Progenitor cell of endocrine pancreas (in vitro differentiated cells): ENCODE measurements at regions not wholly inside any gene's neighbourhood (a gene's known extent, or its start where the extent isn't known, plus 50 kb on each side); places are given as distances from the start of the nearest gene placed in this dataset.
"Not testable (repeated sequence)": the region's sequence is repeated elsewhere in the genome, so short reads cannot be mapped to it uniquely, and the experiment has no call there.

ENCODE experiments used
- DNase-seq: peaks from one replicate; pipeline ENCODE4 v3.0.0; 2021; ENCODE audit warnings: low spot score; ENCODE audit not compliant: unreplicated experiment
- H3K27ac Mint-ChIP-seq: 2 replicates; pipeline ENCODE4 v1.8.0; 2021; ENCODE audit warnings: mild to moderate bottlenecking, moderate library complexity, mixed read lengths
- H3K27me3 Mint-ChIP-seq: 2 replicates; pipeline ENCODE4 v1.8.0; 2021; ENCODE audit warnings: mixed read lengths
- H3K36me3 Mint-ChIP-seq: 2 replicates; pipeline ENCODE4 v1.8.0; 2022; ENCODE audit warnings: mixed read lengths; ENCODE audit not compliant: insufficient read depth
- H3K4me1 Mint-ChIP-seq: 2 replicates; pipeline ENCODE4 v1.8.0; 2021; ENCODE audit warnings: low read depth, mixed read lengths
- H3K4me3 Mint-ChIP-seq: 2 replicates; pipeline ENCODE4 v1.8.0; 2021; ENCODE audit warnings: low read depth, mild to moderate bottlenecking, moderate library complexity, mixed read lengths
- H3K9me3 Mint-ChIP-seq: 2 replicates; pipeline ENCODE4 v1.8.0; 2021; ENCODE audit warnings: low read depth, mixed read lengths
- CTCF ChIP-seq: fragments of 200-600 bp; sonication (generic); IDR thresholded peaks from one replicate; pipeline ENCODE4 v1.5.0; 2021; ENCODE audit warnings: antibody characterized with exemption, mild to moderate bottlenecking; ENCODE audit not compliant: unreplicated experiment

- no peaks in the 10 kb centered on the region for H3K9me3 Mint-ChIP-seq
- H3K4me3 Mint-ChIP-seq: no peak overlapping the region
- H3K4me1 Mint-ChIP-seq: peaks cover 20% of the 10 kb centered on the region
- peaks cover 7% of the 10 kb centered on the region for H3K27me3 Mint-ChIP-seq
- no peak overlapping the region for H3K27ac Mint-ChIP-seq
- no peaks in the 10 kb centered on the region for H3K36me3 Mint-ChIP-seq
- TF ChIP-seq CTCF: no peak
- no peak for DNase-seq
Observed at GRCh38 chr1:58850636-58851035, 66.8 kb upstream of the JUN start.

GRCh38 chr1:58852731-58853485, 69.1 kb upstream of the JUN start:
- Mint-ChIP-seq H3K36me3 (no peaks in the 10 kb centered on the region), H3K4me3 (no peak overlapping the region), H3K9me3 (no peaks in the 10 kb centered on the region), H3K27ac (no peak overlapping the region), H3K4me1 (peaks cover 20% of the 10 kb centered on the region), H3K27me3 (peaks cover 7% of the 10 kb centered on the region)
- no peak for DNase-seq
- TF ChIP-seq CTCF: no peak

GRCh38 chr1:58854576-58854975, 70.7 kb upstream of the JUN start:
- H3K4me3 Mint-ChIP-seq: no peak overlapping the region
- no peak for TF ChIP-seq CTCF
- H3K27me3 Mint-ChIP-seq: peaks cover 3% of the 10 kb centered on the region
- peaks cover 26% of the 10 kb centered on the region for H3K4me1 Mint-ChIP-seq
- no peak for DNase-seq
- H3K27ac Mint-ChIP-seq: no peak overlapping the region
- no peaks in the 10 kb centered on the region for H3K9me3 Mint-ChIP-seq
- H3K36me3 Mint-ChIP-seq: no peaks in the 10 kb centered on the region

GRCh38 chr1:58855274-58856165, 71.7 kb upstream of the JUN start:
- H3K27ac Mint-ChIP-seq: no peak overlapping the region
- TF ChIP-seq CTCF: no peak
- H3K9me3 Mint-ChIP-seq: no peaks in the 10 kb centered on the region

GRCh38 chr1:58856281-58856680, 72.4 kb upstream of the JUN start:
- Mint-ChIP-seq H3K27me3 (peaks cover 16% of the 10 kb centered on the region), H3K4me1 (peaks cover 26% of the 10 kb centered on the region)
- not testable (repeated sequence) for DNase-seq, H3K36me3 Mint-ChIP-seq, H3K27ac Mint-ChIP-seq, H3K9me3 Mint-ChIP-seq, H3K4me3 Mint-ChIP-seq

More at GRCh38 chr1:58855274-58856165, 71.7 kb upstream of the JUN start:
- Mint-ChIP-seq H3K36me3 (no peaks in the 10 kb centered on the region), H3K27me3 (peaks cover 11% of the 10 kb centered on the region), H3K4me3 (no peak overlapping the region), H3K4me1 (peaks cover 26% of the 10 kb centered on the region)
- DNase-seq: no peak
